HG02610 (cell line): ENCODE measurements at regions not wholly inside any gene's neighbourhood (a gene's known extent, or its start where the extent isn't known, plus 50 kb on each side); places are given as distances from the start of the nearest gene placed in this dataset.
"Not testable (repeated sequence)": the region's sequence is repeated elsewhere in the genome, so short reads cannot be mapped to it uniquely, and the experiment has no call there.

Experiments
- ATAC-seq: cut with Tn5 transposase; IDR thresholded peaks from one replicate; pipeline ENCODE4 v1.9.1; 2021; ENCODE audit warnings: mild to moderate bottlenecking, moderate library complexity; ENCODE audit not compliant: unreplicated experiment

DNA sequence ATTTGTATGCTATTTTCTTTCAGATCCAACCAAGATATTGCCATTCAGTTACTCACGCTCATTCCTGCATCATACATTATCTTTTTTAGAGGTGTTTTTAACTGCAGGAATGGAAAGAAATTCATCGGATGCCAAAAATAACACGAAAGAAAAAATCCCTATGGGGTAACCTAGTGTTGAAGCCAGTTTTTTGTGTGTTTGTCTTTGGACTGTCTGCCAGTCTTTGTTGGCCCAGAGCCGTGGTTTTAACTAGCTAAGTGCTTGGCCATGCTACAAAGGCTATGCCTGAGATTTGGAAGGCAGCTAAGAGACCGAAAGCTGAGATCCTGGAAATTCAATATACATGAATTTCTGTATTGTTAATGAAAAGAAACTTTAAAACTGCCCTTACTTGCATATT, 309.8 kb upstream of the CNTN5 start:
- ATAC-seq = no peak

- ATAC-seq = no peak
Measured at GRCh38 chr11:98720951-98721350, 299.8 kb upstream of the CNTN5 start.

GRCh38 chr11:98725471-98725870, 295.3 kb upstream of the CNTN5 start:
- ATAC-seq = no peak

- no peak for ATAC-seq
Measured at GRCh38 chr11:98728421-98728820, 292.3 kb upstream of the CNTN5 start.

DNA sequence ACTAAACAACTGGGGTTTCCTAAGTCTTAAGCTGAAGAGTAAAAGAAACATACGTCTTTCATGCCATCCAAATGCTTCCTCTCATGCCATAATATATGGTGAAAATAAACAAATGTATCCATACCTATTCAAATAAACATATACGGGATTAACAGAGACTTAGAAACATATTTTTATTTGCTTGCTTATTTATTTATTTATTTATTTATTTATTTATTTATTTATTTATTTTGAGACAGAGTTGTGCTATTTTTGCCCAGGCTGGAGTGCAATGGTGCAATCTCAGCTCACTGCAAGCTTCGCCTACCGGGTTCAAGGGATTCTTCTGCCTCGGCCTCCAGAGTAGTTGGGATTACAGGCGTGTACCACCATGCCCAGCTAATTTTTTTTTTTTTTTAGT, 291.6 kb upstream of the CNTN5 start:
- ATAC-seq = no peak

- ATAC-seq = no peak
Measured at GRCh38 chr11:98732947-98733346, 287.8 kb upstream of the CNTN5 start.

DNA sequence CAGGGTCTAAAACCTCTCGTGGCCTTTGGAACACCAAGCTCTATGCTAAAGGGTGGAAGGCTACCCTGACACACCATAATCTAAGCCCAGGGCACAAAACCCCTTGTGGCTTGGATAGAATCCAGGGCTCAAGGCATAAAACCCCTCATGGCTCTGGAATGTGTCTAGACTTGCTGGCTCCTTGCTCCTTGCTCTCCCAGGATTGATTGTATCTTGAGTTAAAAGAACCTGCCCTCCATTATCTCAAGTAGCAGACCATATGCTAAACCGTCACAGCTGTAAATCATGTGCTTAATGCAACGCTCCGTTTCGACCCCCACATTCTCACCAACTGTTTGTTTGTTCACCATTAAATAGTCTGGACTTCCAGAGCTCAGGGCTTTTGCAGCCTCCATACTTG, 287.4 kb upstream of the CNTN5 start:
- not testable (repeated sequence) for ATAC-seq

GRCh38 chr11:98734686-98735085, 286.1 kb upstream of the CNTN5 start:
- ATAC-seq = no peak

DNA sequence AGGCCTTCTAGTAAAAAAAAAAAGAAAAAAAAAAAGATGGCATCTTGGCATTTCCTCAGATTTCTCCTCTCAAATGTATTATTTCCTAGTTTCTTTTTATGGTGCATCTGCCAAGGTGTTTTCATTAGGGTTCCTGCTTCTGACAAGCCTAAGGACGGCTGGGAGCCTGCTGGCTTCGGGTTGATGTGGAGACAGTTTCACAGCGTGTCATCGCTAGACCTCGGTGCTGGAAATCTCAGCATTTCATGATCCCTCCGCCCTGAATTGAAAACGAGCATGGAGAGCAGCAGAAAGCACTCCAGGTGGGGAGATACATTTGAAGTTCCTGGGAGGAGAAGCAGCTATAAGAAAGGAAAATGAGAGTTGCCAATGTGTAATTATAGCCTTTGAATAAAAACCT, 283.9 kb upstream of the CNTN5 start:
- ATAC-seq = no peak

DNA sequence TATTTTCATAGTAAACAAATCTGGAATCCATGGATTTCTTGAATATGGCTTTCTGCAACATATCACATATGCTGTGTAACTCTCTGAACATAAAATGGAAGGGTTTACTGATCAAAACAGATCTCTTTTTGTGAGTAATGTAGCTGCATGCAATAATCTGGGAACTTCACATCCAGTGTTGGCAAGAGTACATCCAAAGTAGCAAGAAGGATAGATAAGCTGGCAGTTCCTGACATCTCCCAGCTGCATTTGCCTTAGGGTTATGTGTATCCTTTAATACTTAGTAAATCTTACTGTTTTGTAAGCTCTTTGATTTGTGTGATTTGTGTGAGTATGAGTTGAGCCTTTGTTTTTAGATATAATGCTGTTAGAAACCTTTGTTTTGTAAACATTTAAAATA, 280.4 kb upstream of the CNTN5 start:
- ATAC-seq = no peak

DNA sequence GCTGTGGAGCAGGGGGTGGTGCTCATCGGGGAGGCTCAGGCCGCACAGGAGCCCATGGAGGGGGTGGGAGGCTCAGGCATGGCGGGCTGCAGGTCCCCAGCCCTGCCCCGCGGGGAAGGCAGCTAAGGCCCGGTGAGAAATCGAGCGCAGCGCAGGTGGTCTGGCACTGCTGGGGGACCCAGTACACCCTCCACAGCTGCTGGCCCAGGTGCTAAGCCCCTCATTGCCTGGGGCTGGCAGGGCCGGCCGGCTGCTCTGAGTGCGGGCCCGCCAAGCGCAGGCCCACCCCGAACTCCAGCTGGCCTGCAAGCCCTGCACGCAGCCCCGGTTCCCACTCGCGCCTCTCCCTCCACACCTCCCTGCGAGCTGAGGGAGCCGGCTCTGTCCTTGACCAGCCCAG, 257.3 kb upstream of the CNTN5 start:
- not testable (repeated sequence) for ATAC-seq

DNA sequence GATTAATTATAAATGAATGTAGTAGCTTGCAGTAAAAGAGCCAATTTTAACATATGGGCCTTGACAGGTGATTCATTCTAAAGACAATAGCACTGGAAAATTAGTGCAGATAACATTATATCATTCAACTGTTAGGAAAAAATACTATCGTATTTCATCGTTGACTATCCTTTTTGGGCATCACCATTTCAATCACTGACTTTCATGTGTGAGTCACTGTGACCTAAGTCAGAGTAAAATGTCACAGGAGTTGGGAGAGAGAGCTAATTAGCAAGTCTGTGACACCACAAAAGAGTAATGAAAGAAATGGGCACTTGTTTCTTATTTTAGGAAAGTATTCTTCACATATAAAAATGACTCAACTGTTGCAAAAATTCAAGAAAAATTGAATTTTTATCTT, 253.8 kb upstream of the CNTN5 start:
- no peak for ATAC-seq

GRCh38 chr11:98770046-98770445, 250.7 kb upstream of the CNTN5 start:
- not testable (repeated sequence) for ATAC-seq

- no peak for ATAC-seq
Measured at GRCh38 chr11:98771791-98772190, 249.0 kb upstream of the CNTN5 start.

DNA sequence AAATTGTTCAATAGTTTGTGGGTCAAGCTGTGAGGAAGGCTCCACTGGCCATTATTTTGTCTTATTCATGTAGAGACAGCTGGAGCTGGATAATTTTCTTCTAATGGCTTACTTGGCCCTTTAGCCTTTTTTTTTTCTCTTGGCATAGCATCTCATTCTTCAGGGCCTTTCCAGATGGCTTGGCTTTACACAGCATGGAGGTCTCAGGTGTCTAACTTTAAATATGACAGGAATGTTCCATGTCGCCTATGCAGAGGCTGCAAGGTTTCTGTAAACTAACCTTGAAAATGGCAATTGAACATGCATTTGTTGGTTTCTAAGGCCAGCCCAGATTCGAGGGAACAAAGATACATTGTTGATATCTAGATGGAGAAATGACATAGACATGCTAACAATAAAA, 247.9 kb upstream of the CNTN5 start:
- no peak for ATAC-seq

DNA sequence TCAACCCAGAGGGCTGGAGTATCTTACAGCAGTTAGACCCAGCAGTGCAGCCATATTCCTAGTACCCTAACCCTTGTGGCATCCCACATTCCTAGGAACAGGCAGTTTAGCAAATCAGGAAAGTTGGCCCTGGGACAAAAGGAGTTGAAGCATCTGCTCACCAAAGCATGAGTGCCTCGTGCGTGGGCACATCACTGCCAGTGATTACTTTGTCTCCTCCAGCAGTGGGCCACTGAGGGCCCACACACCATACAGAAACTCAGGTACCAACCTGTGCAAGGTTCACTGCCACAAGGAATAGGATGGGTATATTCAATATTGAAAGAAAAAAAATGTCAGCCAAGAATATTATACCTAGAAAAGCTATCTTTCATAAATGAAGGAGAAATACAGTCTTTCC, 227.5 kb upstream of the CNTN5 start:
- ATAC-seq = no peak

- ATAC-seq = no peak
Measured at GRCh38 chr11:98798333-98798732, 222.4 kb upstream of the CNTN5 start.

DNA sequence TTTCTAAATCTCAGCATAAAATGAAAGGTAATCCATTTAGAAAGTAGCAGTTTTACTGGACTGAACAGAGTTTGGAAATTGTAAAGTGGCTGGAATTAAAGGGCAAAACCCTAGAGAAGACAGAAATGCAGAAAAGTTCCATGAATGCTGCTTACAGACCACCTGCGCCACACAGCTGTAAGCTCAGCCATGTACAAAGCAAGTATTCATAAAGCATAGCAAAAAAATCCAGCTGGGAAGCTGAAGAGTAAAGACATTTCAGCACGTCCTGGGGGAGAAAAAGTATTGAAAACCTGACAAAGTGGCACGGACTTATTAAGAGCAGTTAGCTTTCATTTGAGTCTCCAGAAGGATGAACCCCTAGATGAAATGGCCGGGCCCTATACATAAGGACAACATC, 220.1 kb upstream of the CNTN5 start:
- no peak for ATAC-seq

DNA sequence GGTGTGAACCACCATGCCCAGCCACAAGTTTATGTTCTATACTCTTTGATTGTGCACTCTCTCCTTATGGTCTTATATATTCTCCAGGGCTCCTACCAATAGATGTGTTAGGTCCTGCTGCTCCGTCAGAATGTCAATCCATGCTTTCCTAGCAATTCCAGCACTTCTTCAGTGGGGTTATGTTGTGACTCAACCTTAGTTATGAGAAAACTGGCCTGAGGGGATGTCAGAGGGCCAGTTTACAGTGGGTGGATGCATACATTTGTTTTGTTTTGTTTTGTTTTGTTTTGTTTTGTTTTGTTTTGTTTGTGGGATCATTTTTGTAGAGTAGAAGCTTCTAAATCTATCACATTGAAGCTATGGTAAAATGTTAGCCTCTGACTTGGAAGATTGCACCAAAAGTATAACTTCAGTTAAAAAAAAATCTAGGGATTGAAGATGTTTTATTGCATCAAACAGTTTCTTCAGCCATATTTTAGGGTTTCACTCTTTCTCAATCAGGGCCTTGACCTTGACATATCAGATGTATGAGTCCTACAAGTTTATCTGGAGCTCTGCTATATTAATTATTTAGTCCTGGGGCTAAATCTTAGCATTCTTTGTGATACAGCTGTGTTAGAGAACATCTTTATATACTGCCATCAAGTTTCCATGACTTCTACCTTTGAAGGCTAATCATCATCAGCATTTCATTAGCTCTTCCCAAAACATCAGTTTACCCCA, 191.6 kb upstream of the CNTN5 start:
- ATAC-seq = no peak

- no peak for ATAC-seq
Measured at GRCh38 chr11:98829971-98830370, 190.8 kb upstream of the CNTN5 start.

DNA sequence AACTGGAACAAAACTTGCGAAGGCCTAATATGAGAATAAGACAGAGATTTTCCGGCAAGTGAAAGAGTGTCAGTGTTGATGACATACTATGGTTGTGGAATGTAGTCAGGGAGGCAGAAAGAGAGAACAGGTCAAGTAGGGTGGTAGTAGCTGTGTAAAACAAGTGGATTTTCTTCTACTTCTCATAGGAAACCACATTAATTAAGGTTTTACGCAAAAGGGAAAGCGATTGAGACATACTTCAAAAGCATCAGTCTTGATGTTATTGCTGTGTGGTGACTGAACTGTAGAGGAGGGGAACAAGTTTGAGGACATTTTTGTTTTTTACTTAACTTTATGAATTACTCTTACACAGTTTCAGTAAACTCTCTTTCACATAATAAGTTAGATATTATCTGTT, 186.0 kb upstream of the CNTN5 start:
- no peak for ATAC-seq

- ATAC-seq = no peak
Measured at GRCh38 chr11:98835335-98835734, 185.4 kb upstream of the CNTN5 start.

- no peak for ATAC-seq
Measured at GRCh38 chr11:98836156-98836555, 184.6 kb upstream of the CNTN5 start.
